Renal cortex interstitium (tissue), 11 donors: ENCODE measurements at regions not wholly inside any gene's neighbourhood (a gene's known extent, or its start where the extent isn't known, plus 50 kb on each side); places are given as distances from the start of the nearest gene placed in this dataset.

Source experiments
- DNase-seq, 11 donors: peaks; one replicate each; pipeline ENCODE4 v3.0.0-alpha.2; 2013; ENCODE audit warnings: low read depth in 9 of 11, low spot score in 4 of 11; ENCODE audit errors: extremely low read depth in 1 of 11

DNA sequence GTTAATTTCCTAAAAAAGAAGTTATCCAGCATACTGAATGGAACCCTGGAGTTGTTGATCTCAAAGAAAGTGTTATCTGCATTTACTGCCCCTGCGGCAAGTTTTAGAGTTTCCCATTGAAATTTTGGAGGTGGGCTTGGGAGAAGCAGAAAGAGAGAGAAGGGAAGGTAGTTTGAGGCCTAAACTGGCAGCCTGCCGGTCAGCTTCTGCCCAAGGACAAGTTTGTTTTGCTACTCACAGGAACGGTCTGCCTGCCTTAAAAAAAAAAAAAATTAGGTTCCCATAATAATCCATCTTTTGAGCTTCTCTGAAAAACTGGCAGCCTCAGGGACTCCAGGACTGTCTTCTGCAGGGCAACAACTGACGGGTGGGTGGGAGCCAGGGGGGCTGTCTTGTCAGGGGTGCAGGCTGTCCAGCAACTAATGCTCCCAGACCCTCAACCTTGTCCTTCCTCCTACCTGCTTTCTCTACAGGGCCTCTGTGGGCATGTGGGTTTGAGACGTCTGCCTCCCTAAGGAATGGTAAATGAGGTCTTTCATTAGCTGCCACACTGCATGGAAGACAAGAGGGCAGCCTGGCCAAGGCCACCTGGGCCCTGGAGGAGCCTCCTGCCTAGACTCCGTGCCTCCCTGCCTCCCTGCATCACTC is 176.1 kb upstream of the KCNG1 start:
- no peak for DNase-seq

DNA sequence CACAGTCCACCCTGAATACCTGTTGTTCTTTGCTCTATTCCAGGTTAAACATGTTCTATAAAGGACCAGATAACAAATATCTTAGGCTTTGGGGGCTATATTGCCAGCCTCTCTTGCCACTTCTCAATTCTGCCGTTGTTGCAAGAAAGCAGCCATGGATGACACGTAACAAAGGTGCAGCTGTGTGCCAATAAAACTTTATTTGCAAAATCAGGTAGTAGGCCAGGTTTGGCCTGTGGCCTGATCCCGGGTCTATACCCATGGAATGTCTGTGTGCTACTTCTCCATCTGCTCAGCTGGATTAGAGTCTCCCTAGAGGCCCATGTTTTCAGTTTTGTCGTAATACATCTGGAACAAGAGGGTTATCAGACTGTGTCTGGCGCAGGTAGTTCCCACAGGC is 175.3 kb upstream of the KCNG1 start:
- no peak for DNase-seq

DNA sequence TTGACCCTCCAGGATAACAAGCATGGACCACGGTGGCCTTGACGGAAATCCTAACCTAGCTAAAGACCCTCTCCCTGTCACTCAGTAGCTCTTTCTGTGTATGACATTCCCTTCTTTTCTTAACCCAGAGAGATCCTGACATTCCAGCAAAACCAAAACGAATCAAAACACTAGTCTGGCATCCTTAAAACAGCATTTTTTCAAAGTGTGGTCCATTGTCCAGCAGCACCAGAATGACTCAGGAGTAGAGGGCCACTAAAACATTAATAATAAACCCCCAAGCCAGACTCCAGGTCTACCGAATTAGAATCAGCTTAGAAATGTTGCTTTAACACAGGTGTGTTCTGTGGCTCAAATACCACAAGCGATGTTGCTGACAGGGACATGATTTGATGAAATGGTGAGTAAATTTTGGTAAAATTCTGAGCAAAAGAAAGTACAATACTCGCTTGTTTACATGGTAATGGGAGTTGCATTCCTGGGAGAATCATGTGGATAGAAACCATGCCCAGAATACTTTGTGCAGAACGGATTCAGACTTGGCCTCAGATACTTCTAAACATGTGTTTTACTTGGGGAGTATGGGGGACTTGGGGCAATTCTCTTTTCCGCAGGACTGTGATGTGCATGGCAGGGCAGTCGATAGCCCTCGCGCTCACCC is 174.2 kb upstream of the KCNG1 start:
- no peak for DNase-seq

DNA sequence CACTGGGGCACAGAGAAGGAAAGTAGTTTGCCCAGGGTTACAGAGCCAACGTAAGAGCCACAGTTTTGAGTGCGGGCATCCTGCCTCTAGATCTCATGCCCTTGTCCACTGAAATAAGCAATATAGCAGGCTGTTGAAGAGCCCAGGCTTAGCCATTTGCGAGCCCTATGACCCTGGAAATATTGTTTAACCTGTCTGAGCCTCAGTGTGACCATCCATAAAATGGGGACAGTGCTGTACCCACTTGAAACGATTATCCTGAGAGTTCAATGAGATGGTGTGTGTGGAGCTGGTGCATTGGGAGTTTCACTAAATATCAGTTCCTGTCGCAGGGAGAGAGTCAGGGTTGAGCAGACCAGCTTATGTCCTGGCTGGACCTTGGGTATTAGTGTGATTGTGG is 173.1 kb upstream of the KCNG1 start:
- no peak for DNase-seq

DNA sequence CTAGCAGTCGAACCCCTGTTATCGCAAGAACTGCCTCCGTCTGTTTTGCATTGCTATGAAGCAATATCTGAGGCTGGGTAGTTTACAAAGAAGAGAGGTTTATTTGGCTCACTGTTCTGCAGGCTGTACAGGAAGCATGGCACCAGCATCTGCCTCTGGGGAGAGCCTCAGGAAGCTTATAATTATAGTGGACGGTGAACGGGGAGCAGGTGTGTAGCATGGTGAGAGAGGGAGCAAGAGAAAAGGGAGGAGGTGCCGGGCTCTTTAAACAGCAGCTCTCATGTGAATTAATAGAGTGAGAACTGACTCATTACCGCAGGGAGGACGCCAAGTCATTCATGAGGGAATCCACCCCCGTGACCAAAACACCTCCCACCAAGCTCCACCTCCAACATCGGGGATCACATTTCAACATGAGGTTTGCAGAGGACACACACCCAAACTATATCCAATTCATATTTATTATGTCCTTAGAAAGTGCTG is 172.6 kb upstream of the KCNG1 start:
- no peak for DNase-seq

DNA sequence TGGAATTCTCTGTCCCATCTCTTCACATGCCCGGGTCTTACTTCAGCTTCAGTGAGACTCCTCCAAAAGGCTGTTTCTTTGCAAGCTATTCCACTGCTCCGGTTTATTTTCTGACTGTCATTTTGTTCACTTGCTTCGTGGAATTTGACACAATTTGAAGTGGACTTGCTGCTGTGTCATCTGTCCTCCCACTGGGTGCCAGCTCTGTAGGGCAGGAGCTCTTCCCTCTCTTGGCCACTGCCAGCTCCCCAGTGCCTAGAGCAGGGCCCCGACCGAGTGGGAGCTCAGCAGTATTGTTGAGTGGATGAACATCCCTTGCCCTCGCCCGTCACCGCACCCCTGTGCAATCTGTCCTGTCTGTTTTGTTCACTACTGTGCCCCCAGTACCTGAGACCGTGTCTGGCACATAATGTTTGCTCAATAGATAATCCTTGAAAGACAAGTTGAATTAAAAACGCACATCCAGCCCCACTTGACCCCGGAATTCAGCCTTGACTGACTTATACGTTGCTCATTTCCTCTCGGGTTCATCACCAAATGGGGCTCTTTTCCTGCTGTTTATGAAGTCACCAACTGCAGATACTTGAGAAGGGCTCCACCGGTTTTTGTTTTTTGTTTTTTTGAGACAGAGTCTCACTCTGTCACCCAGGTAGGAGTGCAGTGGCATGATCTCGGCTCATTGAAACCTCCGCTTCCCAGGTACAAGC is 170.3 kb upstream of the KCNG1 start:
- no peak for DNase-seq

DNA sequence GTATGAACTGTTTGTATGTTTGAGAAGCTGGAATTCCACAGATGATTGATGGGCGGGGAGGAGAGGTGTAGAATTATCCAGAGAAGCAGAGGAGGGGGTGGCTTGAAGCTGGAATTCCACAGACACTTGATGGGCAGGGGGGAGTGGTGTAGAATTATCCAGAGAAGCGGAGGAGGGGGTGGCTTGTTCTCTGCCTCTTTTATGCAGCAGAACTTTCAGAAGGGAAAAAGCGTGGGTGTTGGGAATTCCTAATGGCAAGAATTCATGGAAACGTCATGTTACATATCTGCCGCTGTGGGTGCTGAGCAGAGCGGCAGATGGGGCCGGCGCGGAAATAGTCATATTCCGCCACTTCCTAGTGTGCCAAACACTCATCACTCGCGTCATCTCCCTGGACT is 167.9 kb upstream of the KCNG1 start:
- peak in 9 of 11 donors; percentile 24 to 74 (median 50) for DNase-seq

DNA sequence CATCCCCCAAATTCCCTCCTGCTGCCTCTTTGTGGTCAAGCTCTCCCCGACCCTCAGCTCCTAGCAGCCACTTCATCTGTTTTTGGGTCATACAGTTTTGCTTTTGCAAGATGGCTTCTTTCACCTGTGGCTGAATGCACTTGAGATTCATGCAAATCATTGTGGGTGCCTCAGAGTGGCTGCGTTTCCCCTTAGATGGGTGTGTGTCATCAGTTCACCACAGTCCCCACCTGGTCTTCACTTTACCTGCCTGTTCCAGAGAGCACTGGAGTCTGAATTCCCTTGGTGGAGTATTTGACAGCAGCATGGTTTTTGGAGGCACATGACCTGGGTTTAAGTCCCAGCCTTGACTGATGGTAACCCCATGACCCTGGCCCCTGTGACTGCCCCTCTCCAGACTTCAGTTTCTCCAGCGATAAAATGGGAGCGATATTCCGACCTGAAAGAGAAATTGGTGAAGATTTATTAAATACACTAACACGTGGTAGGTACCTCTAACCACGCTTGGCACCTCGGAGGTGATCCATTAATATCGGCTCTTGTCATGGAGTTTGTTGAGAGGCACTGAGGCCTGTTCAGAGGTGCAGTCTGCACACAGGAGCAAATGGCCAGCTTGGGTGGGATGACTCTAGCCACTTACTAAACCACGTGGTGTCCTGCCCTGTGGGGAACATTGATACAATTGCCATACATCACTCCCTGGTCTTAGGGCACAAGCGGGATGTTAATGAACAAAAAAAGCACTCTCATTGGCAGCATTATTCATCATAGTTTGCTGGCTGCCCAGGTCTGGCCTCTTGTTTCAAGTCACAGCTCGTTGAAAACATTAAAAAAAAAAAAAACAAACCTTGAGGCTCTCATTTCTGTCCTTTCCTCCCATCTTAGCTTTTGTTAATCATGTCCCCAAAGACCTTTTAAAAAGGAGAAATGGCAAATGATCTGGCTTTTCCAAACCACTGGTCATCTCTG is 167.2 kb upstream of the KCNG1 start:
- DNase-seq = peak in 1 of 11 donors; percentile 19

DNA sequence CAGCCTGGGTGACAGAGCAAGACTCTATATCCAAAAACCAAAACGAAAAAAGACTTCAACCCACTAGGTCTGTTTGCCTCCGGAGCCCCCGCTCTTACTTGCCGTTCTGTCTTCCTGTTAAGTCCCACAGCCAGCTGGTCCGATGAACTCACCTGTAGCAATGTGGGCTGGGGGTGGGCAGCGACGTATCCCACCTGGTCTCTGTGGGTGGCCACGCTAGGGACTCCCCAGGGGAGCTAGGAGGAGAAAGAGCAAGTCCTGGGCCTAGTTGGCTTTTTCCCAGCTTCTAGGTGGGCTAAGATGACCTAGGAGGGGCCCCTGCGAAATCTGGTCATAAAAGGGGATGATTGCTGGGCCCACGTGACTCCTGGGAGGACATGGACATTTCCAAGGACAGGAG is 166.0 kb upstream of the KCNG1 start:
- DNase-seq = no peak

DNA sequence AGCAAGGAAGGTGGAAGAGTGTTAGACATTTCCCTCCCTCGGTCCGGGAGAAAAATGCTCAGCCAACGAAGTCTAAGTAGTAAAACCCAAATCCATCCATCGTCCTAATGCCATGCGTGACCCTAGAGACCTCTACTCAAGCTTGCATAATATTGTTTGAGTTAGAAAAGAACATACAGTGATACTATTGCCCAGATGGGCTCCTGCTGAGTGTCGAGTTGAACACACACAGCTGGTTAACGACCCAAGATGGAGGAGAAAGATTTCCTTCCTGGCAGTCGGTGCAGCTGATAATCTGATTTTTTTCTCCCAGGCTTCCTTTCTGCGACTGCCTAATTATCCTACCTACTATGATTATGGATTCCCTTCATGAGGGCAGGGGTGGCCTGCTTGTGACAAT is 164.4 kb upstream of the KCNG1 start:
- no peak for DNase-seq

DNA sequence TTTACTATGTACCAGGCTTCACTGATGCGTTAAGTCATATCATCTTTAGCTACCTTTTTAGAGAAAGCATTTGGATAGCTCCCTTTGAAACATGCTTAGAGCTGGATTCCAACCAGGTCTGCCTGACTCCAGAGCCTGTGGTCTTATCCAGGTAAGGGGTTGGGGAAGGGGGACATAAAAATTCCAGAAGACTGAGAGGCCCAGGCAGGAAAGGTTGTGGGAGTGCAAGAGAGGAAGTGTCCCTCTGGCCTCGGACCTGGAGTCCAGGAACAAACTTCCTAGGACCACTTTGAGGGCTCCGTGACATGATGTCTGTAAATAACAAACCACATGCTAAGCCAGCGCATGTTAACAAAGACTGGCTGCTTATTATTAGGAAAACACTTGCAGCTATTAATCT is 163.0 kb upstream of the KCNG1 start:
- peak in 1 of 11 donors; percentile 12 for DNase-seq

DNA sequence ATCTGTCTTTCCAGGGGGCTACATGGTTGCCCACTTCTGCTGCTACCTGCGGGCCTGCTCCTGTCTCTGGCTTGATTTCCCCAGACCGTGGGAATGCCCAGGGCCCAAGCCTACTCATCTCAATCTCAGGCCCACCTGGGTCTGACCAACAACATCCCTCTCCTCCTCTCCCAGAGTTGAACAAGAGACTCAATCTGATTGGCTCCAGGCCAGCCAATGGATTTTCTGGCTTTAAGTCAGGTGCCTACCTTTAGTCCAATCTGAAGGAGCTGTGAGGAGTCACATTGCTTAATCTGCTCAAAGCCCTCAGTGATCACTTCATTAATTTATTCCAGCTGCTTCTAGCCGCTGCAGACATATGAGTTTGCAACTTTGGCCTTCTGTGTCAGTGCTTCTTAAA is 162.4 kb upstream of the KCNG1 start:
- no peak for DNase-seq

DNA sequence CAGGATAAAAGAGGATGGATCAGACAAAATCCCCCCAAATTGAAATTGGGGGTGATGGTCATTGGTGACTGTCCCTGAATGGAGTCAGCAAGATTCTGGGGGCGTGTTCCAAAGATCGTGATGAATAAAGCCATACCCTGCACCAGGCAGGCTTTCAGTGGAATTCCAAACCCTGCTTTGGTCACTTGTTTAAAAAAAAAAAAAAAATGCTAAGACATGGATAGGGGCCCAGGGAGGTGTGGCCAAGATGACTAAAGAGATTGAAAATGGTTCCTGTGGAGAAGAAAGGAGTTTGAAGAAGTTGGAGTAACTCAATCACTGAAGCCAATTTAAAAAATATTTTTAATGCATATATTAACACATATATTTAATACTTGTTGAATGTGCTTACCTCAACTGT is 161.4 kb upstream of the KCNG1 start:
- no peak for DNase-seq

DNA sequence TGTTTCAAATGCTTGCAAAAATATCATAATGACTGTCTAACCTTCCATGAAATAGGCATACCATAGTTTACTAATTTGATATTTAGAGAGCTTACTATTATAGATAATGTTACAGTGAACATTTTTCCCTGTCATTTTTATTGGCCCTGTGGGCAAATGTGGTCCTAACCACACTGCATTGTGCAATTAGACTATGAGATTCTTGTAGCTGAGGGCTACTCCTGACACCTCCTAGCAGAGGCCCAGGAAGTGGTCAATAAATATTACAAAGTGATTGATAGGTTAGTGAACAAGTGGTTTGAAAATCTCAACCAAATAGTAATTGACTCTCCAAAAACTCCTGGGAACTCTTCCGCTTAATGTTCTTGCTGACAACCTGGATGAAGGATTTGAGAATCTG is 160.5 kb upstream of the KCNG1 start:
- no peak for DNase-seq

DNA sequence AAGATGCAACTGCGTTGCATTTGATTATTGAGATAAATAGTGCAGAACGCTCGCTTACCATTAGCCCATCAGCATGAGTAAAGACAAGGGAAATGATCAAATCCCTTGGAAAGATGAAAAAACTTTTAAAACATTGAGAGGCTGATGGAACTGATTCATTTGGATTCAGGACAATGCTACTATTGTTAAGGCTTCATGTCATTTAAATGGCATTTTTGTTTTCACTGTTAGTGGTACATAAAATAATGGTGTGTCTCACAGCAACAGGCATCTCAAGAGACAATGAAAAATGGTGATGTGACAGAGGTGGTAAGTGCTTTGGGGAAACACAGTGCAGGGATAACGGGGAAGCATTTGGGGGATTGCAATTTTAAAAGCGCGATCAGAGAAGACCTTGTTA is 159.7 kb upstream of the KCNG1 start:
- no peak for DNase-seq

DNA sequence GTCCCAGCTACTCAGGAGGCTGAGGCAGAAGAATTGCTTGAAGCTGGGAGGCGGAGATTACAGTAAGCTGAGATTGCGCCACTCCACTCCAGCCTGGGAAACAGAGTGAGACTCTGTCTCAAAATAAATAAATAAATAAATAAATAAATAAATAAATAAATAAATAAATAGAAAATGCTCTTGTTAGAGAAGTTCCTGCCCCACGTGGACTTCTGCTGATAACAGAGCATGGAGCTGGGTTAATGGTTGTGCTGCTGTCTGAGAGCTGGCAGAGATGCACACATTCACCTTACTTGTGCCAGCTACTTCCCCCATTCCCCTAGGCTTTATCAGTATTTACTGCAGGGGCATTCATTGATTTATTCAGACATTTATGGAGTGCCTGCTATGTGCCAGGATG is 155.2 kb upstream of the KCNG1 start:
- DNase-seq = no peak

DNA sequence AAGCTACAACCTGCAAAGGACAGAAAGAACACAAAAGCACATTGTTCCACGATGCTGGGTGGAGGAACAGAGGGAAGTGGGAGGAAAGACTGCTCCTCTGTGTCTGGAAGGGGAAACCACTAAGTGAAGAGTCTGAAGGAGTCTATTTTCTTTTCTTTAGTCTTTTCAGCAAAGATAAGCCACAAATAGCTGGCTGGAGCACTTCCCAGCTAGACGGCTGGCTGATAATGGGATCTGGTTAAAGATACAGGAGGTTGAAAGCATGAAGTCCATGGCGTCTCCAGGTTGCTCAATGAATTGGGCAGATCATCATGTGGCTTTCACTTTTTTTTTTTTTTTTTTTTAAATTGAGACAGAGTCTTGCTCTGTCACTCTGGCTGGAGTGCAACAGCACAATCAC is 154.0 kb upstream of the KCNG1 start:
- no peak for DNase-seq

DNA sequence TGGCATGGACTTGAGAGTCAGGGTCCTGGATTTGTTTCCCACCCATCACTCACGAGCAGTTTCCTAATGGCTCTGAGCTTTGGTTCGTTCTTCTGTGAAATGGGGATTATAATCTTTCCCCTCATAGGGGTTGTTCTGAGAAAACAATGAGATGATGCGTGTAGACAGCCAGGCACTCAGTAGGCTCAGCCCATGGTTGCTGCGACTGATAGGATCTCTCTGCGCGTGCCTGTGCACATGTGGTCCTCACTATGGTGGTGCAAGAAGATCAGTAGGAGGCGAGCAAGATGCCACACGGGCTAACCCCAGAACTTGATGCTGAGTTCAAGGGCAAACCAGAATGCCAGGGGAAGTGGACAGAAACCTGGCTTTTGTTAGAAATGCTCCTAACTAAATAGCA is 153.5 kb upstream of the KCNG1 start:
- DNase-seq = no peak

DNA sequence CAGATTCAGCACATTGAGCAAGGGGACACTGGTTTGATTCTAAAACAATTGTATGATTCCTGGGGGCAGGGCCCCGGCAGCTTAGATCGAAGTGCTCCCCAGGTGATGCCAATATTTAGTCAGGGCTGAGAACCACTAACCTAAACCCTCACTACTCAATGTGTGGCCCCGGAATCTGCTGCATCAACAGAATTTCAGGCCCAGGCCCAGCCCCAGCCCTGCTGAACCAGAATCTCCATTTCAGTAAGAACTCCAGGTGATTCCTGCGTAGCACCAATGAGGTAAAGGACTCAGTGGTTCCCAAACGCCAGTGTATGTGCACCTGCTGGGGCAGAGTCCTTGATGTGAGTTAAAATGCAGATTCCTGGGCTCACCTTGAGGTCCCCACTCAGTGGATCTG is 152.8 kb upstream of the KCNG1 start:
- DNase-seq = no peak
